Retinal pigment epithelial cell (primary cell): ENCODE measurements at regions not wholly inside any gene's neighbourhood (a gene's known extent, or its start where the extent isn't known, plus 50 kb on each side); places are given as distances from the start of the nearest gene placed in this dataset.

ENCODE experiments used
- DNase-seq: peaks from one replicate; pipeline ENCODE4 v3.0.0-alpha.2; 2010; ENCODE audit warnings: low read depth
- H3K4me3 ChIP-seq: 2 replicates; pipeline ENCODE4 v1.5.1; 2011; ENCODE audit warnings: mild to moderate bottlenecking, low read length, control low read depth, moderate library complexity
- CTCF ChIP-seq: conservative IDR thresholded peaks from 2 replicates; pipeline ENCODE4 v1.5.1; 2011; ENCODE audit warnings: low read depth, low read length, control low read depth, inconsistent platforms

DNA sequence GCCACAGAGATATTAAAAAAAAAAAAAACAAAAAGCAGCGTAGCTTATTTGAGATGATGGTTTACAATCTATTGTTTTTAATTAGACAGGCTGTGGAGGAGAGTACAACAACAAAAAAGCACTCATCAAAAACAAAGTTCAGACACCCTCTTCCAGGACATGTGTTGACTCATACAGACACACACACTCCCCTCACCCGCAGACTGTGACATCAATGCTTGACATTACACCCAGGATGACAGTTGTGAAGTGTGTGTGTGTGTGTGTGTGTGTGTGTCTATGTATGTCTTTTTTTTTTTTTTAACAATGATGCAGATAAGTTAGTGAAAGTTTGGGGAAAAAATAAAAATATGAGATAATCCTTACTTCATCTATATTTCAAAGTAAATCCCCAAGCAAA lies 303.6 kb downstream of the GPAM start:
- no peak overlapping the region for H3K4me3 ChIP-seq
- no peak for TF ChIP-seq CTCF
- DNase-seq = no peak

GRCh38 chr10:111885046-111885445 lies 298.5 kb downstream of the GPAM start:
- no peak for TF ChIP-seq CTCF
- DNase-seq = no peak
- H3K4me3 ChIP-seq = no peak overlapping the region

DNA sequence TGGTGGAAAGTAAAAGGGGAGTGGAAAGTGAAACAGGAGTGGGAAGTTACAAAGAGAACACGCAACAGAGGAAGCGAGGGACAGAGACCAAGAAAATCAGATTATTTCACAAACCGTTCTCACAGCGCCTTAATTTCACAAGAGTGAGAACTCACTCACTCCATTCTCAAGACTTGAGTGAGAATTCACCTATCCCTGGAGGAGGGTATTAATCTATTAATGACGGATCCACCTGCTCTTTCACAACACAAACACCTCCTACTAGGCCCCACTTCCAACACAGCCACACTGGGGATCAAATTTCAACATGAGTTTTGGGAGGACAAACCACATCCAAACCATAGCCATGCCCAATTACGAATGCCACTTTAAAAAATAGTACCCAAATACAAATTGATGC lies 297.6 kb downstream of the GPAM start:
- H3K4me3 ChIP-seq = no peak overlapping the region
- DNase-seq = no peak
- no peak for TF ChIP-seq CTCF

GRCh38 chr10:111887266-111887665 lies 296.3 kb downstream of the GPAM start:
- DNase-seq = no peak
- H3K4me3 ChIP-seq = no peak overlapping the region
- no peak for TF ChIP-seq CTCF

DNA sequence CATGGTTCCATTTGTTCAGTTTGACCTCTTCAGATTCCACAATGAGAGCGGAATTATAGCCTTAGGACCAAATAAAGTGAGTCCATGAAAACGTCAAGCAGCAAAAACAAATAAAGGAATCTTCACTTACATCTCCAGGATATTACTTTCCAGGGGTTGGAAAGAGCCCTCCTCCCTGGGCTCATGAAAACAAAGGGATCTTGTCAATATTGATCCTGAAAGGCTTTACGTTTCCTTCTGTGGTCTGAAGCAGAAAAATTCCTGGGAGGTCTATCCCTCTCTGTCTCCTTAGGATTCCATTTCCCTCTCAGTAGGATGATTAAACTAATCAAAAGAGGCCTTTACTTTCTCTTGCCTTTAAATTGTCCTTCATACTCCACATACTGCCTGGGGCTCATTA lies 293.5 kb downstream of the GPAM start:
- DNase-seq = no peak
- TF ChIP-seq CTCF = no peak
- H3K4me3 ChIP-seq = no peak overlapping the region

GRCh38 chr10:111916011-111916410 lies 267.6 kb downstream of the GPAM start:
- no peak for DNase-seq
- TF ChIP-seq CTCF = no peak
- no peak overlapping the region for H3K4me3 ChIP-seq

GRCh38 chr10:111921821-111922220 lies 261.7 kb downstream of the GPAM start:
- no peak for TF ChIP-seq CTCF
- H3K4me3 ChIP-seq = no peak overlapping the region
- no peak for DNase-seq
